ENCODE measurements at regions not wholly inside any gene's neighbourhood (a gene's known extent, or its start where the extent isn't known, plus 50 kb on each side); places are given as distances from the start of the nearest gene placed in this dataset.
A peak's percentile ranks its signal among the peaks of the same experiment; 100 is the strongest.
"Not testable (repeated sequence)": the region's sequence is repeated elsewhere in the genome, so short reads cannot be mapped to it uniquely, and the experiment has no call there.

DNA sequence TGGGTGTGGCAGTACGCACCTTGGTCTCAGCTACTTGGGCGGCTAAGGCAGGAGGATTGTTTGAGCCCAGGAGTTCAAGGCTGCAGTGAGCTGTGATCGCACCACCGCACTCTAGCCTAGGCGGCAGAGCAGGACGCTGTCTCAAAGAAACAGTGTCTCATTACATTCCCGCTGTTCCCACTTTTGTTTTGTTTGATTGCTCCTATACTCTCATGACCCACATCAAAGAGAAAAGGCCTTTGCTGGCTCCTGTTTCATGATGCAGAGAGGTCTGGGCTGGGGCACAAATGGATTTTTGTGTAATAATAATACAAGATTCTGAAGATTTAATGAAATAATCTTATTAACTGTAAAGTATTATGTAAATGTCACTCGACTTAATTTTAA lies 85.7 kb downstream of the LACC1 start:
- peaks cover 17 to 23% (median 20%) of the 10 kb centered on the region in 7 donors for H3K9me3 Mint-ChIP-seq
- TF ChIP-seq, protein P1, sequence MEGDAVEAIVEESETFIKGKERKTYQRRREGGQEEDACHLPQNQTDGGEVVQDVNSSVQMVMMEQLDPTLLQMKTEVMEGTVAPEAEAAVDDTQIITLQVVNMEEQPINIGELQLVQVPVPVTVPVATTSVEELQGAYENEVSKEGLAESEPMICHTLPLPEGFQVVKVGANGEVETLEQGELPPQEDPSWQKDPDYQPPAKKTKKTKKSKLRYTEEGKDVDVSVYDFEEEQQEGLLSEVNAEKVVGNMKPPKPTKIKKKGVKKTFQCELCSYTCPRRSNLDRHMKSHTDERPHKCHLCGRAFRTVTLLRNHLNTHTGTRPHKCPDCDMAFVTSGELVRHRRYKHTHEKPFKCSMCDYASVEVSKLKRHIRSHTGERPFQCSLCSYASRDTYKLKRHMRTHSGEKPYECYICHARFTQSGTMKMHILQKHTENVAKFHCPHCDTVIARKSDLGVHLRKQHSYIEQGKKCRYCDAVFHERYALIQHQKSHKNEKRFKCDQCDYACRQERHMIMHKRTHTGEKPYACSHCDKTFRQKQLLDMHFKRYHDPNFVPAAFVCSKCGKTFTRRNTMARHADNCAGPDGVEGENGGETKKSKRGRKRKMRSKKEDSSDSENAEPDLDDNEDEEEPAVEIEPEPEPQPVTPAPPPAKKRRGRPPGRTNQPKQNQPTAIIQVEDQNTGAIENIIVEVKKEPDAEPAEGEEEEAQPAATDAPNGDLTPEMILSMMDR (IDR thresholded peaks at IDR 0.05): no peak
- H3K4me3 ChIP-seq (replicated peaks in 1 of 3; ENCODE audit: low read depth in 2 of 3, low read length in 3 of 3): no peak overlapping the region
- no peak overlapping the region for H3K27ac ChIP-seq (ENCODE audit: low read depth in 1 of 2, low read length in 2 of 2)
- H3K27me3 ChIP-seq (ENCODE audit: control insufficient read depth in 2 of 2, insufficient read depth in 2 of 2, low read length in 2 of 2): no peaks in the 10 kb centered on the region
- H3K4me1 Mint-ChIP-seq: no peaks in the 10 kb centered on the region
- H3K4me2 ChIP-seq (replicated peaks; ENCODE audit: extremely low read depth, low read length, poor library complexity, severe bottlenecking): no peak overlapping the region
- peaks cover 0 to 4% of the 10 kb centered on the region in 2 donors for H3K36me3 Mint-ChIP-seq
- no peaks in the 10 kb centered on the region for H3K27me3 Mint-ChIP-seq (ENCODE audit: low read depth in 3 of 3)
- no peaks in the 10 kb centered on the region for H3K4me1 ChIP-seq (ENCODE audit: control insufficient read depth in 1 of 2, insufficient read depth in 2 of 2, low read length in 2 of 2)
- peaks cover 11 to 21% of the 10 kb centered on the region in 2 donors for H3K9me3 ChIP-seq (replicated peaks in 1 of 2; ENCODE audit: control insufficient read depth in 1 of 2, insufficient read depth in 1 of 2, low read length in 2 of 2)
- intact Hi-C loops (cut with micrococcal nuclease): no loop called here
- H3K27ac Mint-ChIP-seq: no peak overlapping the region
- no peaks in the 10 kb centered on the region for H3K79me2 ChIP-seq (ENCODE audit: insufficient read depth, low read length)
- no peaks in the 10 kb centered on the region for H3K36me3 ChIP-seq (replicated peaks in 1 of 2; ENCODE audit: control insufficient read depth in 1 of 2, insufficient read depth in 2 of 2, low read length in 2 of 2)
- no peak overlapping the region for H3K4me3 Mint-ChIP-seq
- no peak overlapping the region for H2AFZ ChIP-seq (ENCODE audit: insufficient read depth, low read depth, low read length, poor library complexity, severe bottlenecking)
- no peak for DNase-seq
- 96% methylated on average over 6 of the region's 8 CpGs for WGBS (ENCODE audit: insufficient coverage)
- no peaks in the 10 kb centered on the region for H4K20me1 ChIP-seq (ENCODE audit: insufficient read depth, low read length)
- H3K9ac ChIP-seq (ENCODE audit: insufficient read depth, low read length, poor library complexity, severe bottlenecking): no peak overlapping the region

DNA sequence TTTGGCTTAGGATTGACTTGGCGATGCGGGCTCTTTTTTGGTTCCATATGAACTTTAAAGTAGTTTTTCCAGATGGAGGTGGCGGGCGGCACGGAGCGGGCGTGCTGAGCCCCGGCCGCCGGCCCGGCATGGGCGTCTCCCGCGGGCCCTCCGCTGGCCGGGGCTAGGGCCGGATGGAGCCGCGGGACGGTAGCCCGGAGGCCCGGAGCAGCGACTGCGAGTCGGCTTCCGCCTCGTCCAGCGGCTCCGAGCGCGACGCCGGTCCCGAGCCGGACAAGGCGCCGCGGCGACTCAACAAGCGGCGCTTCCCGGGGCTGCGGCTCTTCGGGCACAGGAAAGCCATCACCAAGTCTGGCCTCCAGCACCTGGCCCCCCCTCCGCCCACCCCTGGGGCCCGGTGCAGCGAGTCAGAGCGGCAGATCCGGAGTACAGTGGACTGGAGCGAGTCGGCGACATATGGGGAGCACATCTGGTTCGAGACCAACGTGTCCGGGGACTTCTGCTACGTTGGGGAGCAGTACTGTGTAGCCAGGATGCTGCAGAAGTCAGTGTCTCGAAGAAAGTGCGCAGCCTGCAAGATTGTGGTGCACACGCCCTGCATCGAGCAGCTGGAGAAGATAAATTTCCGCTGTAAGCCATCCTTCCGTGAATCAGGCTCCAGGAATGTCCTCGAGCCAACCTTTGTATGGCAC lies 88.7 kb downstream of the LACC1 start:
- H3K9me3 Mint-ChIP-seq: peaks cover 23 to 32% (median 29%) of the 10 kb centered on the region in 7 donors
- WGBS (ENCODE audit: insufficient coverage): 90% methylated on average over 31 of the region's 63 CpGs
- H3K4me2 ChIP-seq (replicated peaks; ENCODE audit: extremely low read depth, low read length, poor library complexity, severe bottlenecking); H3K27me3 ChIP-seq (ENCODE audit: control insufficient read depth in 2 of 2, insufficient read depth in 2 of 2, low read length in 2 of 2); H3K4me3 ChIP-seq (replicated peaks in 1 of 3; ENCODE audit: low read depth in 2 of 3, low read length in 3 of 3); H3K36me3 ChIP-seq (replicated peaks in 1 of 2; ENCODE audit: control insufficient read depth in 1 of 2, insufficient read depth in 2 of 2, low read length in 2 of 2); H3K36me3 Mint-ChIP-seq; H2AFZ ChIP-seq (ENCODE audit: insufficient read depth, low read depth, low read length, poor library complexity, severe bottlenecking); H3K27ac ChIP-seq (ENCODE audit: low read depth in 1 of 2, low read length in 2 of 2); H3K9ac ChIP-seq (ENCODE audit: insufficient read depth, low read length, poor library complexity, severe bottlenecking); H3K4me1 Mint-ChIP-seq; H3K27ac Mint-ChIP-seq; intact Hi-C loops (cut with micrococcal nuclease); H3K4me3 Mint-ChIP-seq; H3K79me2 ChIP-seq (ENCODE audit: insufficient read depth, low read length); H3K4me1 ChIP-seq (ENCODE audit: control insufficient read depth in 1 of 2, insufficient read depth in 2 of 2, low read length in 2 of 2); DNase-seq; H4K20me1 ChIP-seq (ENCODE audit: insufficient read depth, low read length); H3K27me3 Mint-ChIP-seq (ENCODE audit: low read depth in 3 of 3): not testable (repeated sequence)
- peaks cover 11 to 26% of the 10 kb centered on the region in 2 donors for H3K9me3 ChIP-seq (replicated peaks in 1 of 2; ENCODE audit: control insufficient read depth in 1 of 2, insufficient read depth in 1 of 2, low read length in 2 of 2)

GRCh38 chr13:43968943-43969690 lies 89.4 kb downstream of the LACC1 start:
- H4K20me1 ChIP-seq (ENCODE audit: insufficient read depth, low read length); H3K27ac ChIP-seq (ENCODE audit: low read depth in 1 of 2, low read length in 2 of 2); H3K4me2 ChIP-seq (replicated peaks; ENCODE audit: extremely low read depth, low read length, poor library complexity, severe bottlenecking); H3K36me3 Mint-ChIP-seq; H3K4me1 Mint-ChIP-seq; H3K4me1 ChIP-seq (ENCODE audit: control insufficient read depth in 1 of 2, insufficient read depth in 2 of 2, low read length in 2 of 2); H3K4me3 ChIP-seq (replicated peaks in 1 of 3; ENCODE audit: low read depth in 2 of 3, low read length in 3 of 3); H3K9ac ChIP-seq (ENCODE audit: insufficient read depth, low read length, poor library complexity, severe bottlenecking); DNase-seq; H3K36me3 ChIP-seq (replicated peaks in 1 of 2; ENCODE audit: control insufficient read depth in 1 of 2, insufficient read depth in 2 of 2, low read length in 2 of 2); intact Hi-C loops (cut with micrococcal nuclease); H3K27me3 ChIP-seq (ENCODE audit: control insufficient read depth in 2 of 2, insufficient read depth in 2 of 2, low read length in 2 of 2); H3K4me3 Mint-ChIP-seq; H3K79me2 ChIP-seq (ENCODE audit: insufficient read depth, low read length); H3K27me3 Mint-ChIP-seq (ENCODE audit: low read depth in 3 of 3); H2AFZ ChIP-seq (ENCODE audit: insufficient read depth, low read depth, low read length, poor library complexity, severe bottlenecking): not testable (repeated sequence)
- H3K9me3 ChIP-seq (replicated peaks in 1 of 2; ENCODE audit: control insufficient read depth in 1 of 2, insufficient read depth in 1 of 2, low read length in 2 of 2): peaks cover 11 to 26% of the 10 kb centered on the region in 2 donors
- WGBS (ENCODE audit: insufficient coverage): 91% methylated on average over 24 of the region's 33 CpGs
- H3K27ac Mint-ChIP-seq: peak overlapping the region in 1 of 7 donors; percentile 16
- peaks cover 23 to 32% (median 29%) of the 10 kb centered on the region in 7 donors for H3K9me3 Mint-ChIP-seq

- H3K36me3 ChIP-seq (replicated peaks in 1 of 2; ENCODE audit: control insufficient read depth in 1 of 2, insufficient read depth in 2 of 2, low read length in 2 of 2); intact Hi-C loops (cut with micrococcal nuclease); H3K4me1 ChIP-seq (ENCODE audit: control insufficient read depth in 1 of 2, insufficient read depth in 2 of 2, low read length in 2 of 2); H3K4me2 ChIP-seq (replicated peaks; ENCODE audit: extremely low read depth, low read length, poor library complexity, severe bottlenecking); DNase-seq; H2AFZ ChIP-seq (ENCODE audit: insufficient read depth, low read depth, low read length, poor library complexity, severe bottlenecking); H3K4me1 Mint-ChIP-seq; H3K27ac ChIP-seq (ENCODE audit: low read depth in 1 of 2, low read length in 2 of 2); H3K27ac Mint-ChIP-seq; H4K20me1 ChIP-seq (ENCODE audit: insufficient read depth, low read length); H3K27me3 Mint-ChIP-seq (ENCODE audit: low read depth in 3 of 3); H3K36me3 Mint-ChIP-seq; H3K79me2 ChIP-seq (ENCODE audit: insufficient read depth, low read length); H3K27me3 ChIP-seq (ENCODE audit: control insufficient read depth in 2 of 2, insufficient read depth in 2 of 2, low read length in 2 of 2); H3K9ac ChIP-seq (ENCODE audit: insufficient read depth, low read length, poor library complexity, severe bottlenecking); H3K4me3 ChIP-seq (replicated peaks in 1 of 3; ENCODE audit: low read depth in 2 of 3, low read length in 3 of 3); H3K4me3 Mint-ChIP-seq: not testable (repeated sequence)
- H3K9me3 ChIP-seq (replicated peaks in 1 of 2; ENCODE audit: control insufficient read depth in 1 of 2, insufficient read depth in 1 of 2, low read length in 2 of 2): peaks cover 11 to 26% of the 10 kb centered on the region in 2 donors
- WGBS (ENCODE audit: insufficient coverage): 99% methylated on average over 22 of the region's 27 CpGs
- H3K9me3 Mint-ChIP-seq: peaks cover 23 to 32% (median 29%) of the 10 kb centered on the region in 7 donors
These were observed 90.2 kb downstream of the LACC1 start for GRCh38 chr13:43969919-43970318.
